Large intestine (tissue), 3 donors: ENCODE measurements at regions not wholly inside any gene's neighbourhood (a gene's known extent, or its start where the extent isn't known, plus 50 kb on each side); places are given as distances from the start of the nearest gene placed in this dataset.
"Not testable (repeated sequence)": the region's sequence is repeated elsewhere in the genome, so short reads cannot be mapped to it uniquely, and the experiment has no call there.

ENCODE experiments used
- DNase-seq, 2 donors: peaks; one replicate each; pipeline versions ENCODE4 v3.0.0 to v3.0.0-alpha.2; 2013
- H3K27ac ChIP-seq: one replicate; pipeline ENCODE4 v1.5.1; 2013; ENCODE audit warnings: low read length
- H3K27me3 ChIP-seq: 2 replicates; pipeline ENCODE4 v1.6.1; 2013; ENCODE audit warnings: low read length; ENCODE audit not compliant: control insufficient read depth, insufficient read depth
- H3K36me3 ChIP-seq: 2 replicates; pipeline ENCODE4 v1.6.1; 2013; ENCODE audit warnings: low read length; ENCODE audit not compliant: control insufficient read depth, insufficient read depth
- H3K4me1 ChIP-seq: one replicate; pipeline ENCODE4 v1.6.1; 2013; ENCODE audit warnings: low read length; ENCODE audit not compliant: control insufficient read depth, insufficient read depth
- H3K4me3 ChIP-seq: one replicate; pipeline ENCODE4 v1.5.1; 2013; ENCODE audit warnings: low read length
- H3K9me3 ChIP-seq: one replicate; pipeline ENCODE4 v1.6.1; 2013; ENCODE audit warnings: mild to moderate bottlenecking, low read depth, low read length, moderate library complexity; ENCODE audit not compliant: control insufficient read depth
- WGBS: methylation state at CpG from one replicate; pipeline ENCODE4 v1.1.5; 2013; ENCODE audit warnings: low lambda C conversion rate; ENCODE audit not compliant: insufficient coverage; 5-methylcytosine and 5-hydroxymethylcytosine counted together

GRCh38 chr16:79882340-79883005, 281.9 kb upstream of the MAF start:
- Histone ChIP-seq H3K27me3 (no peaks in the 10 kb centered on the region), H3K9me3 (no peaks in the 10 kb centered on the region), H3K4me1 (no peaks in the 10 kb centered on the region), H3K27ac (no peak overlapping the region), H3K4me3 (no peak overlapping the region), H3K36me3 (no peaks in the 10 kb centered on the region)
- 84% methylated on average over 7 of the region's 8 CpGs for WGBS
- DNase-seq, result no peak

GRCh38 chr16:79881107-79881506, 280.6 kb upstream of the MAF start:
- not testable (repeated sequence) for H3K4me3 ChIP-seq, H3K4me1 ChIP-seq, H3K36me3 ChIP-seq, DNase-seq, H3K27me3 ChIP-seq, H3K27ac ChIP-seq, H3K9me3 ChIP-seq
- WGBS, result 100% methylated on average over 2 of the region's 9 CpGs

GRCh38 chr16:79876332-79876730, 275.8 kb upstream of the MAF start:
- H3K27ac ChIP-seq, result no peak overlapping the region
- DNase-seq, result no peak
- H3K4me3 ChIP-seq, result no peak overlapping the region
- WGBS, result no CpG with 5 or more reads among the region's 3 CpGs
- no peaks in the 10 kb centered on the region for H3K36me3 ChIP-seq
- H3K9me3 ChIP-seq, result no peaks in the 10 kb centered on the region
- H3K4me1 ChIP-seq, result no peaks in the 10 kb centered on the region
- no peaks in the 10 kb centered on the region for H3K27me3 ChIP-seq

- WGBS, result no CpG with 5 or more reads among the region's 5 CpGs
- no peaks in the 10 kb centered on the region for H3K27me3 ChIP-seq
- no peak for DNase-seq
- H3K4me3 ChIP-seq, result no peak overlapping the region
- H3K9me3 ChIP-seq, result no peaks in the 10 kb centered on the region
- H3K4me1 ChIP-seq, result no peaks in the 10 kb centered on the region
- H3K36me3 ChIP-seq, result no peaks in the 10 kb centered on the region
- H3K27ac ChIP-seq, result no peak overlapping the region
Measured at GRCh38 chr16:79874391-79874790, 273.9 kb upstream of the MAF start.

- no peaks in the 10 kb centered on the region for H3K4me1 ChIP-seq
- DNase-seq, result no peak
- WGBS, result 100% methylated on average over 1 of the region's 5 CpGs
- no peaks in the 10 kb centered on the region for H3K36me3 ChIP-seq
- H3K27ac ChIP-seq, result no peak overlapping the region
- H3K27me3 ChIP-seq, result no peaks in the 10 kb centered on the region
- no peak overlapping the region for H3K4me3 ChIP-seq
- H3K9me3 ChIP-seq, result no peaks in the 10 kb centered on the region
Measured at GRCh38 chr16:79873825-79874224, 273.3 kb upstream of the MAF start.

- Histone ChIP-seq H3K9me3 (no peaks in the 10 kb centered on the region), H3K27me3 (no peaks in the 10 kb centered on the region), H3K36me3 (no peaks in the 10 kb centered on the region), H3K4me3 (no peak overlapping the region), H3K4me1 (no peaks in the 10 kb centered on the region), H3K27ac (no peak overlapping the region)
- WGBS, result 71% methylated on average over 1 of the region's 6 CpGs
- no peak for DNase-seq
Measured at GRCh38 chr16:79871906-79872305, 271.4 kb upstream of the MAF start.

GRCh38 chr16:79870016-79870886, 269.7 kb upstream of the MAF start:
- no peaks in the 10 kb centered on the region for H3K27me3 ChIP-seq
- H3K9me3 ChIP-seq, result no peaks in the 10 kb centered on the region
- H3K36me3 ChIP-seq, result no peaks in the 10 kb centered on the region
- no peak for DNase-seq
- no CpG with 5 or more reads among the region's 16 CpGs for WGBS
- H3K4me1 ChIP-seq, result no peaks in the 10 kb centered on the region
- H3K27ac ChIP-seq, result no peak overlapping the region
- H3K4me3 ChIP-seq, result no peak overlapping the region

- Histone ChIP-seq H3K4me1 (no peaks in the 10 kb centered on the region), H3K9me3 (no peaks in the 10 kb centered on the region), H3K27ac (no peak overlapping the region), H3K27me3 (no peaks in the 10 kb centered on the region), H3K4me3 (no peak overlapping the region), H3K36me3 (no peaks in the 10 kb centered on the region)
- DNase-seq, result no peak
- WGBS, result 83% methylated on average over 1 of the region's 4 CpGs
Measured at GRCh38 chr16:79869304-79870015, 268.9 kb upstream of the MAF start.

GRCh38 chr16:79868841-79869240, 268.3 kb upstream of the MAF start:
- H3K9me3 ChIP-seq, result no peaks in the 10 kb centered on the region
- no peaks in the 10 kb centered on the region for H3K4me1 ChIP-seq
- no peak overlapping the region for H3K4me3 ChIP-seq
- no peaks in the 10 kb centered on the region for H3K36me3 ChIP-seq
- no peaks in the 10 kb centered on the region for H3K27me3 ChIP-seq
- DNase-seq, result no peak
- 100% methylated on average over 2 of the region's 2 CpGs for WGBS
- no peak overlapping the region for H3K27ac ChIP-seq

GRCh38 chr16:79867425-79867997, 267.0 kb upstream of the MAF start:
- WGBS, result 100% methylated on average over 2 of the region's 4 CpGs

More at GRCh38 chr16:79867425-79867997, 267.0 kb upstream of the MAF start:
- DNase-seq, result no peak
- Histone ChIP-seq H3K4me1 (no peaks in the 10 kb centered on the region), H3K27ac (no peak overlapping the region), H3K9me3 (no peaks in the 10 kb centered on the region), H3K27me3 (no peaks in the 10 kb centered on the region), H3K36me3 (no peaks in the 10 kb centered on the region), H3K4me3 (no peak overlapping the region)
